HL-60 (cell line): ENCODE measurements at regions not wholly inside any gene's neighbourhood (a gene's known extent, or its start where the extent isn't known, plus 50 kb on each side); places are given as distances from the start of the nearest gene placed in this dataset.

Source experiments
- DNase-seq, 2 experiments: peaks; one replicate each; pipeline ENCODE4 v3.0.0-alpha.2; 2010 to 2020; ENCODE audit warnings: low read depth in 1 of 2, low spot score in 1 of 2
- H3K27ac ChIP-seq: fragments of 250-450 bp; sonication (Bioruptor Pico); replicated peaks from 2 replicates; pipeline ENCODE4 v1.5.1; 2020; ENCODE audit warnings: mild to moderate bottlenecking, moderate library complexity
- H3K27me3 ChIP-seq: fragments of 250-450 bp; sonication (Bioruptor Pico); 2 replicates; pipeline ENCODE4 v1.5.1; 2021; ENCODE audit warnings: mild to moderate bottlenecking, moderate library complexity; ENCODE audit not compliant: insufficient read depth, poor library complexity, severe bottlenecking
- H3K4me3 ChIP-seq: replicated peaks from 2 replicates; pipeline ENCODE4 v1.5.1; 2011; ENCODE audit warnings: mild to moderate bottlenecking, control low read depth, low read length; ENCODE audit not compliant: insufficient read depth
- CTCF ChIP-seq: IDR thresholded peaks from one replicate; pipeline ENCODE4 v1.5.1; 2011; ENCODE audit warnings: low read length, control low read depth, inconsistent platforms; ENCODE audit not compliant: insufficient read depth
- GABPA ChIP-seq: IDR thresholded peaks from 2 replicates; pipeline ENCODE4 v1.6.1; 2012; ENCODE audit warnings: low read depth
- POLR2AphosphoS5 ChIP-seq: IDR thresholded peaks from 2 replicates; pipeline ENCODE4 v1.6.1; 2012; ENCODE audit warnings: low read depth
- REST ChIP-seq: IDR thresholded peaks from 2 replicates; pipeline ENCODE4 v1.6.1; 2012; ENCODE audit warnings: low read depth; ENCODE audit not compliant: insufficient replicate concordance
- SPI1 ChIP-seq: IDR thresholded peaks from 2 replicates; pipeline ENCODE4 v1.6.1; 2012; ENCODE audit warnings: low read depth, mild to moderate bottlenecking, borderline replicate concordance

- no peaks in the 10 kb centered on the region for H3K27me3 ChIP-seq
- no peak for DNase-seq
- no peak overlapping the region for H3K4me3 ChIP-seq
- TF ChIP-seq GABPA (no peak), POLR2AphosphoS5 (no peak), CTCF (no peak), SPI1 (no peak), REST (no peak)
- peak overlapping the region; percentile 30 for H3K27ac ChIP-seq
These were observed 115.0 kb upstream of the INPP4B start for GRCh38 chr4:142960867-142961644.

GRCh38 chr4:142961866-142962265 is 115.8 kb upstream of the INPP4B start:
- H3K27ac ChIP-seq, result peak overlapping the region; percentile 30
- H3K27me3 ChIP-seq, result no peaks in the 10 kb centered on the region
- DNase-seq, result peak; percentile 63
- peak; percentile 49; the same call in 1 of the 2 replicates for TF ChIP-seq POLR2AphosphoS5
- TF ChIP-seq GABPA, result no peak
- peak; percentile 98 for TF ChIP-seq SPI1
- TF ChIP-seq CTCF, result no peak
- no peak overlapping the region for H3K4me3 ChIP-seq

GRCh38 chr4:142974328-142974727 is 128.2 kb upstream of the INPP4B start:
- peaks cover 2% of the 10 kb centered on the region for H3K27me3 ChIP-seq
- DNase-seq, result no peak
- H3K27ac ChIP-seq, result no peak overlapping the region
- no peak overlapping the region for H3K4me3 ChIP-seq
- TF ChIP-seq CTCF (no peak), SPI1 (no peak), GABPA (no peak), POLR2AphosphoS5 (no peak), REST (no peak)

GRCh38 chr4:142975618-142976017 is 129.5 kb upstream of the INPP4B start:
- no peak for DNase-seq
- no peak overlapping the region for H3K27ac ChIP-seq
- H3K4me3 ChIP-seq, result no peak overlapping the region
- TF ChIP-seq POLR2AphosphoS5, result no peak
- no peak for TF ChIP-seq SPI1
- no peak for TF ChIP-seq GABPA
- no peak for TF ChIP-seq REST
- no peak for TF ChIP-seq CTCF
- H3K27me3 ChIP-seq, result peaks cover 2% of the 10 kb centered on the region
